ENCODE measurements at regions not wholly inside any gene's neighbourhood (a gene's known extent, or its start where the extent isn't known, plus 50 kb on each side); places are given as distances from the start of the nearest gene placed in this dataset.

GRCh38 chr5:113760486-113760885 lies 247.0 kb downstream of the YTHDC2 start:
- H2AFZ ChIP-seq (ENCODE audit: low read depth, low read length, poor library complexity, severe bottlenecking), result no peak overlapping the region
- no peak overlapping the region for H3K4me2 ChIP-seq (ENCODE audit: low read length)
- H4K20me1 ChIP-seq (ENCODE audit: insufficient read depth), result no peaks in the 10 kb centered on the region
- peaks cover 5% of the 10 kb centered on the region for H3K27me3 ChIP-seq (ENCODE audit: insufficient read depth, low read length)
- H3K9me2 ChIP-seq (ENCODE audit: insufficient read depth), result no peaks in the 10 kb centered on the region
- H3K27ac ChIP-seq (ENCODE audit: low read depth, low read length), result no peak overlapping the region
- H3K9ac ChIP-seq (ENCODE audit: low read length), result no peak overlapping the region
- POLR2A ChIA-PET, result no interaction called here
- H3K79me2 ChIP-seq (ENCODE audit: insufficient read depth, low read length), result no peaks in the 10 kb centered on the region
- RAD21 ChIA-PET (ENCODE audit: low non-redundant PET in 1 of 2, low total read pairs in 2 of 2, uncharacterized antibody in 2 of 2, unreplicated experiment in 2 of 2), result no interaction called here
- ATAC-seq (no peak), DNase-seq (ENCODE audit: low read depth, low spot score) (no peak)
- no peaks in the 10 kb centered on the region for H3K9me3 ChIP-seq (ENCODE audit: control insufficient read depth in 1 of 2, insufficient read depth in 1 of 2, low read depth in 1 of 2, low read length in 2 of 2)
- BruUV-seq (replicated peaks), result no TSS peak
- H3K36me3 ChIP-seq (ENCODE audit: control insufficient read depth in 1 of 2, insufficient read depth in 2 of 2, low read length in 2 of 2), result no peaks in the 10 kb centered on the region
- no peaks in the 10 kb centered on the region for H3K4me1 ChIP-seq (ENCODE audit: control insufficient read depth in 1 of 2, insufficient read depth in 2 of 2, low read length in 2 of 2)
- TF ChIP-seq ELF1 (IDR thresholded peaks at IDR 0.05; ENCODE audit: borderline replicate concordance, low read depth) (no peak), TCF7L2 (IDR thresholded peaks at IDR 0.05; ENCODE audit: borderline replicate concordance, extremely low read depth, insufficient read depth, insufficient read length) (no peak)
- intact Hi-C loops (cut with micrococcal nuclease), result no loop called here
- CTCF ChIA-PET, result no interaction called here
- H3K4me3 ChIP-seq (replicated peaks in 1 of 2; ENCODE audit: low read depth in 1 of 2, low read length in 2 of 2), result no peak overlapping the region

- CTCF ChIA-PET, result no interaction called here
- POLR2A ChIA-PET, result no interaction called here
- no peak overlapping the region for H3K4me2 ChIP-seq (ENCODE audit: low read length)
- no peaks in the 10 kb centered on the region for H3K4me1 ChIP-seq (ENCODE audit: control insufficient read depth in 1 of 2, insufficient read depth in 2 of 2, low read length in 2 of 2)
- TF ChIP-seq RAD21 (IDR thresholded peaks at IDR 0.05; ENCODE audit: low read depth) (no peak), ELF1 (IDR thresholded peaks at IDR 0.05; ENCODE audit: borderline replicate concordance, low read depth) (no peak), ZNF274 (IDR thresholded peaks at IDR 0.05; ENCODE audit: low read depth, low read length) (no peak), CEBPB (IDR thresholded peaks at IDR 0.05; ENCODE audit: low read depth) (no peak), CBX3 (IDR thresholded peaks at IDR 0.05; ENCODE audit: low read depth) (no peak), YY1 (IDR thresholded peaks at IDR 0.05; ENCODE audit: extremely low read depth, insufficient replicate concordance, low read depth, low read length) (no peak), TCF7L2 (IDR thresholded peaks at IDR 0.05; ENCODE audit: borderline replicate concordance, extremely low read depth, insufficient read depth, insufficient read length) (no peak), SIN3A (IDR thresholded peaks at IDR 0.05; ENCODE audit: low read depth) (no peak), JUND (IDR thresholded peaks at IDR 0.05) (no peak), ZFX (IDR thresholded peaks at IDR 0.05) (no peak), EZH2 (IDR thresholded peaks at IDR 0.05) (no peak), ATF3 (IDR thresholded peaks at IDR 0.05) (no peak)
- no peak overlapping the region for H3K9ac ChIP-seq (ENCODE audit: low read length)
- H4K20me1 ChIP-seq (ENCODE audit: insufficient read depth), result no peaks in the 10 kb centered on the region
- H3K79me2 ChIP-seq (ENCODE audit: insufficient read depth, low read length), result no peaks in the 10 kb centered on the region
- no peaks in the 10 kb centered on the region for H3K36me3 ChIP-seq (ENCODE audit: control insufficient read depth in 1 of 2, insufficient read depth in 2 of 2, low read length in 2 of 2)
- DNase-seq (ENCODE audit: low read depth, low spot score), result no peak
- H3K9me2 ChIP-seq (ENCODE audit: insufficient read depth), result no peaks in the 10 kb centered on the region
- no peak overlapping the region for H3K4me3 ChIP-seq (replicated peaks in 1 of 2; ENCODE audit: low read depth in 1 of 2, low read length in 2 of 2)
- H3K9me3 ChIP-seq (ENCODE audit: control insufficient read depth in 1 of 2, insufficient read depth in 1 of 2, low read depth in 1 of 2, low read length in 2 of 2), result peaks cover 0 to 3% of the 10 kb centered on the region in 2 experiments; a peak in 1 of 4 replicates
- H3K27ac ChIP-seq (ENCODE audit: low read depth, low read length), result no peak overlapping the region
- peaks cover 5% of the 10 kb centered on the region; the same call in 1 of the 2 replicates for H3K27me3 ChIP-seq (ENCODE audit: insufficient read depth, low read length)
- ATAC-seq, result no peak
- RAD21 ChIA-PET (ENCODE audit: low non-redundant PET in 1 of 2, low total read pairs in 2 of 2, uncharacterized antibody in 2 of 2, unreplicated experiment in 2 of 2), result no interaction called here
- H2AFZ ChIP-seq (ENCODE audit: low read depth, low read length, poor library complexity, severe bottlenecking), result no peak overlapping the region
- no TSS peak for BruUV-seq (replicated peaks)
- intact Hi-C loops (cut with micrococcal nuclease), result no loop called here
These were observed 248.1 kb downstream of the YTHDC2 start for GRCh38 chr5:113761594-113761993.
